ENCODE measurements at regions not wholly inside any gene's neighbourhood (a gene's known extent, or its start where the extent isn't known, plus 50 kb on each side); places are given as distances from the start of the nearest gene placed in this dataset.

- Histone ChIP-seq H3K4me1 (ENCODE audit: control insufficient read depth, insufficient read depth, low read length) (no peaks in the 10 kb centered on the region), H3K27ac (ENCODE audit: extremely low read depth, low read depth, low read length) (no peak overlapping the region), H3K9me3 (ENCODE audit: control insufficient read depth, insufficient read depth, low read depth, low read length) (no peaks in the 10 kb centered on the region), H3K36me3 (ENCODE audit: control insufficient read depth in 2 of 2, insufficient read depth in 1 of 2, low read length in 2 of 2) (no peaks in the 10 kb centered on the region), H3K4me3 (ENCODE audit: low read depth, low read length) (no peak overlapping the region)
- TF ChIP-seq ZBTB20 (tag by site-specific recombination; IDR thresholded peaks at IDR 0.05) (no peak), ZNF121 (tag by site-specific recombination; IDR thresholded peaks at IDR 0.05) (no peak), GLI2 (tag by site-specific recombination; IDR thresholded peaks at IDR 0.05; ENCODE audit: borderline replicate concordance, low read depth) (no peak), YY1 (tag by site-specific recombination; IDR thresholded peaks at IDR 0.05) (no peak), ZNF148 (tag by site-specific recombination; IDR thresholded peaks at IDR 0.05; ENCODE audit: borderline replicate concordance) (no peak), ZNF184 (tag by site-specific recombination; IDR thresholded peaks at IDR 0.05) (no peak), ZNF521 (tag by site-specific recombination; IDR thresholded peaks at IDR 0.05) (no peak), ZNF133 (tag by site-specific recombination; IDR thresholded peaks at IDR 0.05) (no peak), ZNF792 (tag by site-specific recombination; IDR thresholded peaks at IDR 0.05) (no peak), ZNF211 (tag by site-specific recombination; IDR thresholded peaks at IDR 0.05; ENCODE audit: low read depth) (no peak), TRIM28 (IDR thresholded peaks at IDR 0.05; ENCODE audit: borderline replicate concordance, low read length) (no peak), ZNF623 (tag by site-specific recombination; IDR thresholded peaks at IDR 0.05) (no peak), ZNF366 (tag by site-specific recombination; conservative IDR thresholded peaks at IDR 0.05) (no peak), TSHZ1 (tag by site-specific recombination; IDR thresholded peaks at IDR 0.05; ENCODE audit: borderline replicate concordance) (no peak), MYNN (tag by site-specific recombination; IDR thresholded peaks at IDR 0.05; ENCODE audit: borderline replicate concordance) (no peak)
- CTCF ChIA-PET: no interaction called here
- POLR2A ChIA-PET: no interaction called here
Observed at GRCh38 chr6:126427713-126428112, 87.8 kb downstream of the CENPW start.

GRCh38 chr6:126429866-126430265 is 90.0 kb downstream of the CENPW start:
- ChIA-PET POLR2A (no interaction called here), CTCF (no interaction called here)
- TF ChIP-seq ZBTB44 (tag by site-specific recombination; IDR thresholded peaks at IDR 0.05) (no peak), SCRT1 (tag by site-specific recombination; IDR thresholded peaks at IDR 0.05; ENCODE audit: borderline replicate concordance) (no peak), ZNF184 (tag by site-specific recombination; IDR thresholded peaks at IDR 0.05) (no peak), ZNF529 (tag by site-specific recombination; IDR thresholded peaks at IDR 0.05; ENCODE audit: insufficient replicate concordance) (no peak), ZNF544 (tag by site-specific recombination; IDR thresholded peaks at IDR 0.05) (no peak), ZNF398 (tag by site-specific recombination; IDR thresholded peaks at IDR 0.05) (no peak), ZNF654 (tag by site-specific recombination; IDR thresholded peaks at IDR 0.05; ENCODE audit: low read depth) (no peak), ZNF660 (tag by site-specific recombination; IDR thresholded peaks at IDR 0.05) (no peak), ZNF629 (tag by site-specific recombination; IDR thresholded peaks at IDR 0.05) (no peak)
- Histone ChIP-seq H3K27ac (ENCODE audit: extremely low read depth, low read depth, low read length) (no peak overlapping the region), H3K4me1 (ENCODE audit: control insufficient read depth, insufficient read depth, low read length) (no peaks in the 10 kb centered on the region), H3K4me3 (ENCODE audit: low read depth, low read length) (no peak overlapping the region), H3K36me3 (ENCODE audit: control insufficient read depth in 2 of 2, insufficient read depth in 1 of 2, low read length in 2 of 2) (no peaks in the 10 kb centered on the region), H3K9me3 (ENCODE audit: control insufficient read depth, insufficient read depth, low read depth, low read length) (no peaks in the 10 kb centered on the region)

Data from HEK293 (cell line).